CD14-positive monocyte (primary cell): ENCODE measurements at regions not wholly inside any gene's neighbourhood (a gene's known extent, or its start where the extent isn't known, plus 50 kb on each side); places are given as distances from the start of the nearest gene placed in this dataset.

Experiments used
- DNase-seq, 3 donors: peaks; one replicate each; pipeline ENCODE4 v3.0.0-alpha.2; 2011 to 2022
- H2AFZ ChIP-seq: 2 replicates; pipeline ENCODE4 v1.6.0; 2012; ENCODE audit warnings: mild to moderate bottlenecking, low read depth, low read length, inconsistent platforms; ENCODE audit not compliant: insufficient read depth, poor library complexity, severe bottlenecking
- H3K27ac ChIP-seq, 2 donors: 1 replicate in 1 of 2; 2 replicates in 1 of 2; pipeline ENCODE4 v1.5.1; 2012 to 2013; ENCODE audit warnings: low read length in 2 of 2, control low read depth in 1 of 2, inconsistent platforms in 1 of 2, low read depth in 1 of 2, mild to moderate bottlenecking in 1 of 2
- H3K27me3 ChIP-seq, 2 donors: one replicate each; pipeline versions ENCODE4 v1.6.0 to v1.6.1; 2011 to 2013; ENCODE audit warnings: low read length in 2 of 2; ENCODE audit not compliant: control insufficient read depth in 2 of 2, insufficient read depth in 2 of 2
- H3K36me3 ChIP-seq, 2 donors: replicated peaks in 1 of 2; 1 replicate in 1 of 2; 2 replicates in 1 of 2; pipeline versions ENCODE4 v1.5.1 to v1.6.1; 2012 to 2013; ENCODE audit warnings: low read length in 2 of 2, control low read depth in 1 of 2, inconsistent platforms in 1 of 2, mild to moderate bottlenecking in 1 of 2; ENCODE audit not compliant: insufficient read depth in 2 of 2, control insufficient read depth in 1 of 2
- H3K4me1 ChIP-seq, 2 donors: 1 replicate in 1 of 2; 2 replicates in 1 of 2; pipeline versions ENCODE4 v1.5.1 to v1.6.1; 2012 to 2013; ENCODE audit warnings: low read length in 2 of 2, control low read depth in 1 of 2, inconsistent platforms in 1 of 2, mild to moderate bottlenecking in 1 of 2, moderate library complexity in 1 of 2; ENCODE audit not compliant: insufficient read depth in 2 of 2, control insufficient read depth in 1 of 2
- H3K4me2 ChIP-seq: replicated peaks from 2 replicates; pipeline ENCODE3; 2012; ENCODE audit warnings: low read length, moderate library complexity, mild to moderate bottlenecking; ENCODE audit not compliant: poor library complexity, severe bottlenecking; ENCODE audit errors: extremely low read depth
- H3K4me3 ChIP-seq, 3 experiments: fragments of 200-600 bp in 1 of 3; sonication (generic) in 1 of 3; replicated peaks in 1 of 3; 1 replicate in 2 of 3; 2 replicates in 1 of 3; pipeline ENCODE4 v1.5.1; 2011 to 2013; ENCODE audit warnings: low read length in 3 of 3, mild to moderate bottlenecking in 3 of 3, control low read depth in 2 of 3, low read depth in 2 of 3, inconsistent platforms in 1 of 3, moderate library complexity in 1 of 3
- H3K79me2 ChIP-seq: 2 replicates; pipeline ENCODE4 v1.6.0; 2012; ENCODE audit warnings: mild to moderate bottlenecking, control low read depth, inconsistent platforms, low read length, moderate library complexity; ENCODE audit not compliant: insufficient read depth
- H3K9ac ChIP-seq: 2 replicates; pipeline ENCODE4 v1.6.0; 2017; ENCODE audit warnings: low read length, mild to moderate bottlenecking; ENCODE audit not compliant: insufficient read depth, poor library complexity, severe bottlenecking
- H3K9me3 ChIP-seq, 2 donors: replicated peaks in 1 of 2; 1 replicate in 1 of 2; 2 replicates in 1 of 2; pipeline versions ENCODE4 v1.5.1 to v1.6.1; 2012 to 2013; ENCODE audit warnings: low read length in 2 of 2, control low read depth in 1 of 2; ENCODE audit not compliant: control insufficient read depth in 1 of 2, insufficient read depth in 1 of 2
- H4K20me1 ChIP-seq: 2 replicates; pipeline ENCODE4 v1.6.0; 2012; ENCODE audit warnings: mild to moderate bottlenecking, low read length, control low read depth, moderate library complexity; ENCODE audit not compliant: insufficient read depth
- H3K27ac Mint-ChIP-seq, 7 donors: one replicate each; pipeline ENCODE4 v1.8.0; 2020; ENCODE audit warnings: mild to moderate bottlenecking in 7 of 7, mixed read lengths in 7 of 7, moderate library complexity in 6 of 7, inconsistent platforms in 2 of 7
- H3K27me3 Mint-ChIP-seq, 3 donors: one replicate each; pipeline ENCODE4 v1.8.0; 2021 to 2022; ENCODE audit warnings: low read depth in 3 of 3, mild to moderate bottlenecking in 3 of 3, mixed read lengths in 3 of 3, moderate library complexity in 3 of 3, inconsistent platforms in 1 of 3
- H3K36me3 Mint-ChIP-seq, 2 donors: one replicate each; pipeline ENCODE4 v1.8.0; 2020; ENCODE audit warnings: mixed read lengths in 2 of 2, inconsistent platforms in 1 of 2, mild to moderate bottlenecking in 1 of 2
- H3K4me1 Mint-ChIP-seq: one replicate; pipeline ENCODE4 v1.8.0; 2020; ENCODE audit warnings: mild to moderate bottlenecking, mixed read lengths
- H3K4me3 Mint-ChIP-seq, 2 donors: one replicate each; pipeline ENCODE4 v1.8.0; 2020; ENCODE audit warnings: mild to moderate bottlenecking in 2 of 2, mixed read lengths in 2 of 2, moderate library complexity in 1 of 2
- H3K9me3 Mint-ChIP-seq, 7 donors: one replicate each; pipeline ENCODE4 v1.8.0; 2020 to 2022; ENCODE audit warnings: mixed read lengths in 7 of 7, mild to moderate bottlenecking in 6 of 7, moderate library complexity in 6 of 7, inconsistent platforms in 2 of 7
- WGBS: methylation state at CpG from one replicate; pipeline ENCODE4 v1.1.5; 2013; ENCODE audit warnings: missing lambda C conversion rate; ENCODE audit not compliant: insufficient coverage; 5-methylcytosine and 5-hydroxymethylcytosine counted together
- intact Hi-C, 2 donors: fragments of 100-400 bp; cut with micrococcal nuclease; formaldehyde crosslinking; loops; one replicate each; pipeline versions ENCODE4 v1.15.0 to v1.15.1; 2023
- TF ChIP-seq, protein P1 (sequence below): fragments of 200-600 bp; IDR thresholded peaks from one replicate; pipeline ENCODE4 v1.8.0; 2022; ENCODE audit warnings: antibody characterized with exemption, mild to moderate bottlenecking

DNA sequence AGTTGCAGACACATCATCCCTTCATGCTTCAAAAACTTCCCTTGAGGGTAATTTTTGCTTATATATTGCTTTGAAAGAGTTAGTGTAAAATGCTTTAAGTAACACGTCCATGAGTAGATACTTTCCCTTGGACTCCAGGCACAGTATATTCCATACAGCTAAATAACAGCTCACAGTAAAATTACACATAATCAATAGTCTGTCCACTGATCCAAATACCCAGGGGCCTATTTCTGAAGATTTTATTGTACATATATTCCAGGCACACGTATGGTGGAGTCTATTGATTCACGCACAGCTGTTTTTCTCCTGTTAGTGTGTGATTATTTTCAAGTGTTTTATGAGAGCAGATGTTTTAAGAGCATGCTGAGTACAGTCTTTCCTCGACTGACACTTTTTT is 223.7 kb upstream of the GRAMD2B start:
- no peaks in the 10 kb centered on the region for H4K20me1 ChIP-seq
- no peaks in the 10 kb centered on the region for H3K4me1 ChIP-seq
- H3K4me3 ChIP-seq = no peak overlapping the region
- Mint-ChIP-seq H3K4me3 (no peak overlapping the region), H3K36me3 (no peaks in the 10 kb centered on the region), H3K27me3 (no peaks in the 10 kb centered on the region), H3K4me1 (no peaks in the 10 kb centered on the region), H3K27ac (no peak overlapping the region), H3K9me3 (peaks cover 4 to 33% (median 11%) of the 10 kb centered on the region in 7 donors)
- peaks cover 23 to 29% of the 10 kb centered on the region in 2 donors for H3K9me3 ChIP-seq
- H2AFZ ChIP-seq = no peak overlapping the region
- no peak overlapping the region for H3K9ac ChIP-seq
- no peaks in the 10 kb centered on the region for H3K27me3 ChIP-seq
- TF ChIP-seq, protein P1, sequence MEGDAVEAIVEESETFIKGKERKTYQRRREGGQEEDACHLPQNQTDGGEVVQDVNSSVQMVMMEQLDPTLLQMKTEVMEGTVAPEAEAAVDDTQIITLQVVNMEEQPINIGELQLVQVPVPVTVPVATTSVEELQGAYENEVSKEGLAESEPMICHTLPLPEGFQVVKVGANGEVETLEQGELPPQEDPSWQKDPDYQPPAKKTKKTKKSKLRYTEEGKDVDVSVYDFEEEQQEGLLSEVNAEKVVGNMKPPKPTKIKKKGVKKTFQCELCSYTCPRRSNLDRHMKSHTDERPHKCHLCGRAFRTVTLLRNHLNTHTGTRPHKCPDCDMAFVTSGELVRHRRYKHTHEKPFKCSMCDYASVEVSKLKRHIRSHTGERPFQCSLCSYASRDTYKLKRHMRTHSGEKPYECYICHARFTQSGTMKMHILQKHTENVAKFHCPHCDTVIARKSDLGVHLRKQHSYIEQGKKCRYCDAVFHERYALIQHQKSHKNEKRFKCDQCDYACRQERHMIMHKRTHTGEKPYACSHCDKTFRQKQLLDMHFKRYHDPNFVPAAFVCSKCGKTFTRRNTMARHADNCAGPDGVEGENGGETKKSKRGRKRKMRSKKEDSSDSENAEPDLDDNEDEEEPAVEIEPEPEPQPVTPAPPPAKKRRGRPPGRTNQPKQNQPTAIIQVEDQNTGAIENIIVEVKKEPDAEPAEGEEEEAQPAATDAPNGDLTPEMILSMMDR = no peak
- H3K36me3 ChIP-seq = no peaks in the 10 kb centered on the region
- intact Hi-C loops = no loop called here
- WGBS = 60% methylated on average over 1 of the region's 4 CpGs
- H3K79me2 ChIP-seq = no peaks in the 10 kb centered on the region
- DNase-seq = no peak
- H3K4me2 ChIP-seq = no peak overlapping the region
- no peak overlapping the region for H3K27ac ChIP-seq

DNA sequence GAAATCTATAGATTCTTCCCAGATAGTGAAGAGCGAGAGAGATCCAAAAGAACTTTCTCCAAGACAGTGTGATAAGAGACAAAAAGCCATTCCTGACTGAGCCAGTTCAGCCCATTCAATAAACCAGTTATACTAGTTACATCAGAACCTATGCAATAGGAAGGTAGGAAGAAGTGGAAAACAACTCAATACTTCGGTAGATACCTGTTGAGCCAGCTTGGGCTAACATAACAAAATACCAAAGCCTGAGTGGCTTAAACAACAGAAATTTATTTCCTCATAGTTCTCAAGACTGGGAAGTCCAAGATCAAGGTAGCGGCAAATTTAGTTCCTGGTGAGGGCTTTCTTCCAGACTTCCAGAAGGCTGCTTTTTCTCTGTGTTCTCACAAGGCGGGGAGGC is 214.5 kb upstream of the GRAMD2B start:
- peaks cover 0 to 8% of the 10 kb centered on the region in 2 donors for H3K9me3 ChIP-seq
- intact Hi-C loops = no loop called here
- no peaks in the 10 kb centered on the region for H3K36me3 Mint-ChIP-seq
- H2AFZ ChIP-seq = no peak overlapping the region
- DNase-seq = no peak
- H3K4me3 Mint-ChIP-seq = no peak overlapping the region
- H3K9ac ChIP-seq = no peak overlapping the region
- no peaks in the 10 kb centered on the region for H3K27me3 Mint-ChIP-seq
- H3K4me2 ChIP-seq = no peak overlapping the region
- WGBS = no CpG with 5 or more reads among the region's 4 CpGs
- no peaks in the 10 kb centered on the region for H3K4me1 Mint-ChIP-seq
- H3K79me2 ChIP-seq = no peaks in the 10 kb centered on the region
- TF ChIP-seq, protein P1 = no peak
- peaks cover 0 to 15% (median 6%) of the 10 kb centered on the region in 7 donors for H3K9me3 Mint-ChIP-seq
- no peak overlapping the region for H3K4me3 ChIP-seq
- H3K4me1 ChIP-seq = no peaks in the 10 kb centered on the region
- H3K27ac Mint-ChIP-seq = no peak overlapping the region
- no peak overlapping the region for H3K27ac ChIP-seq
- no peaks in the 10 kb centered on the region for H3K36me3 ChIP-seq
- H4K20me1 ChIP-seq = no peaks in the 10 kb centered on the region
- no peaks in the 10 kb centered on the region for H3K27me3 ChIP-seq
